Peyer's patch (tissue), 4 donors: ENCODE measurements at regions not wholly inside any gene's neighbourhood (a gene's known extent, or its start where the extent isn't known, plus 50 kb on each side); places are given as distances from the start of the nearest gene placed in this dataset.

Experiments
- DNase-seq, 3 donors: peaks; one replicate each; pipeline ENCODE4 v3.0.0-alpha.2; 2017 to 2019
- H3K27ac ChIP-seq, 4 donors: fragments of 200-600 bp; sonication (generic); one replicate each; pipeline ENCODE4 v1.5.1; 2016 to 2019
- H3K27me3 ChIP-seq, 2 donors: fragments of 200-600 bp; sonication (generic); one replicate each; pipeline ENCODE4 v1.5.1; 2019
- H3K36me3 ChIP-seq, 3 donors: fragments of 200-600 bp; sonication (generic); one replicate each; pipeline ENCODE4 v1.5.1; 2016 to 2019
- H3K4me1 ChIP-seq, 4 donors: fragments of 200-600 bp; sonication (generic); one replicate each; pipeline ENCODE4 v1.5.1; 2016 to 2019
- H3K4me3 ChIP-seq, 4 donors: fragments of 200-600 bp; sonication (generic); 1 replicate in 3 of 4; 2 replicates in 1 of 4; pipeline ENCODE4 v1.5.1; 2016 to 2019; ENCODE audit warnings: mild to moderate bottlenecking in 1 of 4
- H3K9me3 ChIP-seq, 4 donors: fragments of 200-600 bp; sonication (generic); one replicate each; pipeline ENCODE4 v1.5.1; 2016 to 2019; ENCODE audit warnings: mild to moderate bottlenecking in 1 of 4
- POLR2A ChIP-seq, 2 donors: fragments of 450-650 bp; IDR thresholded peaks; one replicate each; pipeline ENCODE4 v1.5.1; 2017; ENCODE audit warnings: antibody characterized with exemption in 2 of 2, mild to moderate bottlenecking in 2 of 2, moderate library complexity in 2 of 2
- TF ChIP-seq, protein P1 (sequence below), 6 experiments: fragments of 450-650 bp in 4 of 6; fragments of 200-600 bp in 2 of 6; sonication (generic) in 1 of 6; IDR thresholded peaks; one replicate each; pipeline ENCODE4 v1.5.1; 2017 to 2019; ENCODE audit warnings: antibody characterized with exemption in 6 of 6, mild to moderate bottlenecking in 3 of 6, moderate library complexity in 1 of 6

DNA sequence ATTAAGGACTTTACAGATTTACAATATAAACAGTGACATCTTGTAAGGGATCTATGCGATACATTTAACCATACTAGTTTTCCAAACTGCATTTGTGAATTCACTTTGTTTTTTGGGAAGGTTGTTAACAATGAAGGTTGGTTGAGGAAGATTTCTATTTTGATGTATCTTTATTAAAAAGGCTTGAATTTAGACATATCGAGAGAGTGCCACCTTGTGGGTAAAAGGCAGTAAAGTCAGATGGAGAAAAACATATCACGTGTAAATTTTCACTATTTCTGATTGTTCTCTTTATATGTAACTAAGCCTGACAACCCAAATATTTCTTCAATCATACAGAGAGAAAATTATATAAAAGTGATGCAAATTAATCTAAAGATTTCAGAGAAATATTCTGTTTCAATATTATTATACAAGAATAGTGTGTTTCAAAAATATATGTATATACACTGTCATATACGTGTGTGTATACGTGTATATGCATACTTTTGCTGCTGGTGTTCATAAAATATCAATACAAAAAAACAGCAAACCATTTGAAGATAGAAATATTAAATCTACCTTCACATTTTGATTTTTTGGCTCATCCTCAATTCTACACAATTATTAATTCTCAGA, 988.6 kb downstream of the SORCS1 start:
- Histone ChIP-seq H3K4me3 (no peak overlapping the region), H3K36me3 (no peaks in the 10 kb centered on the region), H3K27ac (no peak overlapping the region), H3K4me1 (no peaks in the 10 kb centered on the region), H3K9me3 (no peaks in the 10 kb centered on the region), H3K27me3 (no peaks in the 10 kb centered on the region)
- no peak for DNase-seq
- TF ChIP-seq POLR2A (IDR thresholded peaks at IDR 0.05): no peak
- TF ChIP-seq, protein P1, sequence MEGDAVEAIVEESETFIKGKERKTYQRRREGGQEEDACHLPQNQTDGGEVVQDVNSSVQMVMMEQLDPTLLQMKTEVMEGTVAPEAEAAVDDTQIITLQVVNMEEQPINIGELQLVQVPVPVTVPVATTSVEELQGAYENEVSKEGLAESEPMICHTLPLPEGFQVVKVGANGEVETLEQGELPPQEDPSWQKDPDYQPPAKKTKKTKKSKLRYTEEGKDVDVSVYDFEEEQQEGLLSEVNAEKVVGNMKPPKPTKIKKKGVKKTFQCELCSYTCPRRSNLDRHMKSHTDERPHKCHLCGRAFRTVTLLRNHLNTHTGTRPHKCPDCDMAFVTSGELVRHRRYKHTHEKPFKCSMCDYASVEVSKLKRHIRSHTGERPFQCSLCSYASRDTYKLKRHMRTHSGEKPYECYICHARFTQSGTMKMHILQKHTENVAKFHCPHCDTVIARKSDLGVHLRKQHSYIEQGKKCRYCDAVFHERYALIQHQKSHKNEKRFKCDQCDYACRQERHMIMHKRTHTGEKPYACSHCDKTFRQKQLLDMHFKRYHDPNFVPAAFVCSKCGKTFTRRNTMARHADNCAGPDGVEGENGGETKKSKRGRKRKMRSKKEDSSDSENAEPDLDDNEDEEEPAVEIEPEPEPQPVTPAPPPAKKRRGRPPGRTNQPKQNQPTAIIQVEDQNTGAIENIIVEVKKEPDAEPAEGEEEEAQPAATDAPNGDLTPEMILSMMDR (IDR thresholded peaks at IDR 0.05): peak in 3 of 6 experiments; percentile 39 to 44 (median 39)

DNA sequence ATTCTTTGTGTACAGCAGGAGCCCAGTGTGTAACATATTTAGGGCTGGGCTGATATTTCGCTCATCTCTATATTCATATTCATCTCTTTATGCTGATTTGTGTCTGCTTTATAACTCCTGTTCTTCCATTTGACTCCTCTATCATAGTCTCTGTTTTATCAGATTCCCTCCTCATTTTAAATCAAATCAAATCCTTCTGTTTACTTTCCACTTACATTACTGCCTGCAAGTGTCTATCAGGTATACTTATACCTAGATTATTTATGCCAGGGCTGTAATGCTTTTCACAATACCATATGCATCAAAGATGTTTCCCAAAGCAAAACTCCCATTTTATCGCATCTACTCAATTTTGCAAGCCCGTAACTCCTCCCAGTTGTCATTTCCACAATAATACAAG, 990.7 kb downstream of the SORCS1 start:
- Histone ChIP-seq H3K9me3 (no peaks in the 10 kb centered on the region), H3K27me3 (no peaks in the 10 kb centered on the region), H3K27ac (no peak overlapping the region), H3K4me3 (no peak overlapping the region), H3K4me1 (no peaks in the 10 kb centered on the region), H3K36me3 (no peaks in the 10 kb centered on the region)
- no peak for TF ChIP-seq POLR2A (IDR thresholded peaks at IDR 0.05)
- TF ChIP-seq, protein P1 (IDR thresholded peaks at IDR 0.05): no peak
- no peak for DNase-seq

DNA sequence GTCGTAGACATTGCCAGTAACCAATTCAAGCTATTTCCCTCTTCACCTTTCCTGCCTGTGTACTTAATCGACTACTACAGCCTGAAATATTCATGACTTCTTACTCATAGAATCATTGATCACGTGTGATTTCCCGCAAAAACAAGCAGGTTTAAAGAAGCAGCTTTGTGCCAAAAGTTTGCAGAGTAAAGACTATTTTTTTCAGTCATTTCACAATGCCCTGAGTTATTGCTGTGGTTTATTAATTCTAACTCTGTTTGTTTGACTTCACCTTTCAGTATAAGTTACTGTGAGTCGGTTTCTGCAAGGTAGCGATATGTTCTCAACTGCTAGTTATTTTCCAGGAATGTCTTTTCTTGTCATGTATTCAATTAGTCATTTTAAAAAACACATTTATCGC, 995.3 kb downstream of the SORCS1 start:
- Histone ChIP-seq H3K4me1 (no peaks in the 10 kb centered on the region), H3K27ac (no peak overlapping the region), H3K4me3 (no peak overlapping the region), H3K9me3 (no peaks in the 10 kb centered on the region), H3K36me3 (no peaks in the 10 kb centered on the region), H3K27me3 (no peaks in the 10 kb centered on the region)
- TF ChIP-seq POLR2A (IDR thresholded peaks at IDR 0.05): no peak
- TF ChIP-seq, protein P1 (IDR thresholded peaks at IDR 0.05): no peak
- DNase-seq: no peak

DNA sequence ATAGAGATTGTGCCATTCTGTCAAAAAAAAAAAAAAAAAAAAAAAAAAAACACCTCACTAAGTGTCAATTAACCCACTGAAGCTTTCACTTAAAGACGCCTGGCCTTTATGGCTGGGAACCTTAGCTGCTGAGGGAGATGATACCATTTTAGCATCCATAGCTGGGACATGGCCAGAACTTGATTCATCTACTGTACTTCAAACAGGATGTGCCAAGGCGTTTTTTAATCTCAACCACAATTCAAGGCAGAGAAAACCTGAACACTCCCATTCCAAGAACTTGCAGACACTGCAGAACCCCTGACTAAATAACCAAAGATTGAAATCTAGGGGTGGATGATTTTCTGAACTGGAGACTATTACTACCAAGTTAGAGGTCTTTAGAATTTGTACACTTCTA, 996.6 kb downstream of the SORCS1 start:
- Histone ChIP-seq H3K27ac (no peak overlapping the region), H3K9me3 (no peaks in the 10 kb centered on the region), H3K36me3 (no peaks in the 10 kb centered on the region), H3K4me1 (no peaks in the 10 kb centered on the region), H3K4me3 (no peak overlapping the region), H3K27me3 (no peaks in the 10 kb centered on the region)
- TF ChIP-seq, protein P1 (IDR thresholded peaks at IDR 0.05): no peak
- DNase-seq: no peak

DNA sequence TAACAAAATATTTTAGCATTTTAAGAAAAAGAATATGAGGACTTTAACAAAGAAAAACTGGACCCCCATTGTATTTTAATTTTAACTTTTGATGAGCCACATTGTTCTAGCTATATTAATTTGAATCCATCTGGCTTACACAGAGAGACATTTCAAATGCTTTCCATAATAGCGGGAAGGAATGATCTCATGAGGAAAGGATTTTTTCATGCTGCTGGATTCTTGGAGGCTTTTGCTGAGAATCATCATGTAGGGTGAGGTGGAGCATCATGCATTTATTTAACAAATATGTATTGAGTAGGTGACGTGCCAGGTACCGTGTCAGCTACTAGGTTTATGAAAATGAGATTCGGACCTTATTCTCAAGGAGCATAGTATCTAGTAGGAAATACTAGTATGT, 1006.3 kb downstream of the SORCS1 start:
- Histone ChIP-seq H3K36me3 (no peaks in the 10 kb centered on the region), H3K9me3 (no peaks in the 10 kb centered on the region), H3K4me3 (no peak overlapping the region), H3K4me1 (no peaks in the 10 kb centered on the region), H3K27ac (no peak overlapping the region), H3K27me3 (no peaks in the 10 kb centered on the region)
- no peak for DNase-seq
- TF ChIP-seq, protein P1 (IDR thresholded peaks at IDR 0.05): no peak
- TF ChIP-seq POLR2A (IDR thresholded peaks at IDR 0.05): no peak

DNA sequence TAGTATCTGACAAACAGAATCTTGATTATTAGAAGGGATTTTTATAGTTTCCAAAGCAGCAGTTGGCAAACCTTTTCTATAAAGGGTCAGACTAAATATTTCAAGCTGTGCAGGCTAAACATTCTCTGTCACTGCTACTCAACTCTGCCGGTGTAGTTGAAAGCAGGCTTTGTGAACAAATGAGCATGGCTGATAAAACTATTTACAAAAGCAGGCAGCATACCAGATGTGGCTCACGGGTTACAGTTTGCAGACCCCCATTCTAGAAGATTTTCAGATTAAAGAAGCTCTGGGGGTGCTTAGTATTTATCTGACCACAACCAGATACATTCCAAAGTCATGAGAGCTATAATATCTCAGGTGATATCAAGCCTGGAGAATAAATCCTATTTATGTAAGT, 1017.5 kb downstream of the SORCS1 start:
- no peak overlapping the region for H3K4me3 ChIP-seq
- H3K36me3 ChIP-seq: no peaks in the 10 kb centered on the region
- DNase-seq: no peak
- no peak overlapping the region for H3K27ac ChIP-seq
- no peaks in the 10 kb centered on the region for H3K9me3 ChIP-seq
- H3K27me3 ChIP-seq: no peaks in the 10 kb centered on the region
- TF ChIP-seq, protein P1 (IDR thresholded peaks at IDR 0.05): no peak
- no peak for TF ChIP-seq POLR2A (IDR thresholded peaks at IDR 0.05)
- no peaks in the 10 kb centered on the region for H3K4me1 ChIP-seq
